GM06990 (cell line): ENCODE measurements at regions not wholly inside any gene's neighbourhood (a gene's known extent, or its start where the extent isn't known, plus 50 kb on each side); places are given as distances from the start of the nearest gene placed in this dataset.

ENCODE experiments used
- DNase-seq: peaks from one replicate; pipeline ENCODE4 v3.0.0-alpha.2; 2011; ENCODE audit not compliant: insufficient read length; ENCODE audit errors: extremely low read depth
- H3K27me3 ChIP-seq: replicated peaks from 2 replicates; pipeline ENCODE4 v1.6.0; 2011; ENCODE audit warnings: low read length; ENCODE audit not compliant: control insufficient read depth, insufficient read depth
- H3K36me3 ChIP-seq: 2 replicates; pipeline ENCODE4 v1.5.1; 2011; ENCODE audit warnings: low read length; ENCODE audit not compliant: control insufficient read depth, insufficient read depth
- H3K4me3 ChIP-seq: replicated peaks from 2 replicates; pipeline ENCODE4 v1.5.1; 2011; ENCODE audit warnings: low read depth, mild to moderate bottlenecking, control low read depth, low read length
- CTCF ChIP-seq: IDR thresholded peaks from 2 replicates; pipeline ENCODE4 v1.5.1; 2011; ENCODE audit warnings: low read length, control low read depth, mild to moderate bottlenecking, inconsistent platforms; ENCODE audit not compliant: insufficient read depth, poor library complexity, severe bottlenecking

GRCh38 chr2:146873056-146873455 lies 971.8 kb upstream of the ACVR2A start:
- Histone ChIP-seq H3K4me3 (no peak overlapping the region), H3K27me3 (no peaks in the 10 kb centered on the region), H3K36me3 (no peaks in the 10 kb centered on the region)
- no peak for DNase-seq
- TF ChIP-seq CTCF, result no peak

GRCh38 chr2:146870691-146871090 lies 974.1 kb upstream of the ACVR2A start:
- no peak for DNase-seq
- H3K36me3 ChIP-seq, result no peaks in the 10 kb centered on the region
- H3K27me3 ChIP-seq, result no peaks in the 10 kb centered on the region
- no peak for TF ChIP-seq CTCF
- H3K4me3 ChIP-seq, result no peak overlapping the region

- Histone ChIP-seq H3K27me3 (no peaks in the 10 kb centered on the region), H3K36me3 (no peaks in the 10 kb centered on the region), H3K4me3 (no peak overlapping the region)
- DNase-seq, result no peak
- TF ChIP-seq CTCF, result no peak
Measured at GRCh38 chr2:146869328-146869727, 975.5 kb upstream of the ACVR2A start.

GRCh38 chr2:146868051-146868450 lies 976.8 kb upstream of the ACVR2A start:
- no peak for TF ChIP-seq CTCF
- Histone ChIP-seq H3K4me3 (no peak overlapping the region), H3K27me3 (no peaks in the 10 kb centered on the region), H3K36me3 (no peaks in the 10 kb centered on the region)
- DNase-seq, result no peak

- no peak for TF ChIP-seq CTCF
- Histone ChIP-seq H3K27me3 (no peaks in the 10 kb centered on the region), H3K36me3 (no peaks in the 10 kb centered on the region), H3K4me3 (no peak overlapping the region)
- no peak for DNase-seq
Measured at GRCh38 chr2:146867477-146867986, 977.3 kb upstream of the ACVR2A start.
